HG02981 (cell line): ENCODE measurements at regions not wholly inside any gene's neighbourhood (a gene's known extent, or its start where the extent isn't known, plus 50 kb on each side); places are given as distances from the start of the nearest gene placed in this dataset.
"Not testable (repeated sequence)": the region's sequence is repeated elsewhere in the genome, so short reads cannot be mapped to it uniquely, and the experiment has no call there.

Experiments
- ATAC-seq: cut with Tn5 transposase; IDR thresholded peaks from one replicate; pipeline ENCODE4 v1.9.1; 2021; ENCODE audit warnings: mild to moderate bottlenecking, moderate library complexity; ENCODE audit not compliant: unreplicated experiment

GRCh38 chr2:173713904-173714555 lies 251.1 kb downstream of the SP3 start:
- ATAC-seq: no peak

GRCh38 chr2:173715441-173715840 lies 249.7 kb downstream of the SP3 start:
- ATAC-seq: no peak

- ATAC-seq: no peak
Observed at GRCh38 chr2:173716458-173717052, 248.6 kb downstream of the SP3 start.

GRCh38 chr2:173719471-173719870 lies 245.7 kb downstream of the SP3 start:
- ATAC-seq: no peak

- no peak for ATAC-seq
Observed at GRCh38 chr2:173720306-173720705, 244.9 kb downstream of the SP3 start.

- ATAC-seq: no peak
Observed at GRCh38 chr2:173734797-173735196, 230.4 kb downstream of the SP3 start.

GRCh38 chr2:173737954-173738575 lies 227.1 kb downstream of the SP3 start:
- not testable (repeated sequence) for ATAC-seq

- no peak for ATAC-seq
Observed at GRCh38 chr2:173739006-173739405, 226.2 kb downstream of the SP3 start.

GRCh38 chr2:173740639-173741038 lies 224.5 kb downstream of the SP3 start:
- ATAC-seq: no peak

GRCh38 chr2:173741759-173742158 lies 223.4 kb downstream of the SP3 start:
- ATAC-seq: no peak

- ATAC-seq: no peak
Observed at GRCh38 chr2:173747035-173747434, 218.1 kb downstream of the SP3 start.

GRCh38 chr2:173749315-173749714 lies 215.9 kb downstream of the SP3 start:
- no peak for ATAC-seq

- no peak for ATAC-seq
Observed at GRCh38 chr2:173750353-173750801, 214.8 kb downstream of the SP3 start.

GRCh38 chr2:173750831-173751230 lies 214.3 kb downstream of the SP3 start:
- no peak for ATAC-seq

GRCh38 chr2:173751245-173751975 lies 213.8 kb downstream of the SP3 start:
- no peak for ATAC-seq

GRCh38 chr2:173752152-173752551 lies 213.0 kb downstream of the SP3 start:
- no peak for ATAC-seq

GRCh38 chr2:173753441-173753840 lies 211.7 kb downstream of the SP3 start:
- ATAC-seq: no peak

GRCh38 chr2:173754165-173754564 lies 211.0 kb downstream of the SP3 start:
- ATAC-seq: no peak

- no peak for ATAC-seq
Observed at GRCh38 chr2:173754837-173755236, 210.3 kb downstream of the SP3 start.

- no peak for ATAC-seq
Observed at GRCh38 chr2:173755798-173756197, 209.4 kb downstream of the SP3 start.

- no peak for ATAC-seq
Observed at GRCh38 chr2:173759959-173760358, 205.2 kb downstream of the SP3 start.

GRCh38 chr2:173760553-173760952 lies 204.6 kb downstream of the SP3 start:
- ATAC-seq: no peak
